ENCODE measurements at regions not wholly inside any gene's neighbourhood (a gene's known extent, or its start where the extent isn't known, plus 50 kb on each side); places are given as distances from the start of the nearest gene placed in this dataset.

DNA sequence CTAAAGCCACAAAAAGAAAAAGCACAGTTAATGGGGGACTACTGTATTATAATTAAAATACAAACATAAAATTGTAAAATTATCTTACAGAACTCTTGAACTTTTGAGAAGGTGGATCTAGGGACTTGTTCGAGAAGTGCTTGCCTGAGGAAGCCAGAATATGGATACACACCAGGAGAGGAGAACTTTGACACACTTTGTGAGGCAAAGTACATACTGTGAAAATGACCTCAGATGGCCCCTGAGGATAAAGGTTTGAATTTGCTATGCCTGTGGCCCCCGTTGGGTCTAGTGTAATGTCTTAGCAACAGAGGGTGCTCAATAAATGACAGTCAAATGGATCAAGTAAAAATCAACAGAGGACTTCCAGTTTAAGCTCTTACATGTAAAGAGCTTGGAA lies 148.2 kb upstream of the CYP1B1 start:
- Histone ChIP-seq H3K79me2 (ENCODE audit: insufficient read depth, low read length) (no peaks in the 10 kb centered on the region), H3K9ac (ENCODE audit: low read length) (no peak overlapping the region), H3K4me2 (ENCODE audit: low read length) (no peak overlapping the region), H3K27me3 (ENCODE audit: insufficient read depth, low read length) (no peaks in the 10 kb centered on the region), H3K36me3 (ENCODE audit: insufficient read depth, low read length) (no peaks in the 10 kb centered on the region), H3K4me1 (ENCODE audit: insufficient read depth, low read length) (no peaks in the 10 kb centered on the region), H4K20me1 (ENCODE audit: insufficient read depth, low read length) (no peaks in the 10 kb centered on the region), H3K9me3 (ENCODE audit: insufficient read depth, low read depth, low read length) (no peaks in the 10 kb centered on the region), H3K4me3 (ENCODE audit: insufficient read depth, low read depth, low read length) (no peak overlapping the region), H3K27ac (ENCODE audit: low read depth, low read length) (no peak overlapping the region), H2AFZ (ENCODE audit: low read depth, low read length) (no peak overlapping the region)
- DNase-seq (ENCODE audit: low read depth) (no peak), FAIRE-seq (no peak)
- H3K4me1 Mint-ChIP-seq (ENCODE audit: low read depth, unreplicated experiment), result peaks cover 2% of the 10 kb centered on the region
- no peaks in the 10 kb centered on the region for H3K9me3 Mint-ChIP-seq (ENCODE audit: unreplicated experiment)
- H3K27me3 Mint-ChIP-seq (ENCODE audit: low read depth, unreplicated experiment), result peaks cover 1% of the 10 kb centered on the region
- H3K27ac Mint-ChIP-seq (ENCODE audit: unreplicated experiment), result no peak overlapping the region
- no peak overlapping the region for H3K4me3 Mint-ChIP-seq (ENCODE audit: unreplicated experiment)
- TF ChIP-seq, protein P1, sequence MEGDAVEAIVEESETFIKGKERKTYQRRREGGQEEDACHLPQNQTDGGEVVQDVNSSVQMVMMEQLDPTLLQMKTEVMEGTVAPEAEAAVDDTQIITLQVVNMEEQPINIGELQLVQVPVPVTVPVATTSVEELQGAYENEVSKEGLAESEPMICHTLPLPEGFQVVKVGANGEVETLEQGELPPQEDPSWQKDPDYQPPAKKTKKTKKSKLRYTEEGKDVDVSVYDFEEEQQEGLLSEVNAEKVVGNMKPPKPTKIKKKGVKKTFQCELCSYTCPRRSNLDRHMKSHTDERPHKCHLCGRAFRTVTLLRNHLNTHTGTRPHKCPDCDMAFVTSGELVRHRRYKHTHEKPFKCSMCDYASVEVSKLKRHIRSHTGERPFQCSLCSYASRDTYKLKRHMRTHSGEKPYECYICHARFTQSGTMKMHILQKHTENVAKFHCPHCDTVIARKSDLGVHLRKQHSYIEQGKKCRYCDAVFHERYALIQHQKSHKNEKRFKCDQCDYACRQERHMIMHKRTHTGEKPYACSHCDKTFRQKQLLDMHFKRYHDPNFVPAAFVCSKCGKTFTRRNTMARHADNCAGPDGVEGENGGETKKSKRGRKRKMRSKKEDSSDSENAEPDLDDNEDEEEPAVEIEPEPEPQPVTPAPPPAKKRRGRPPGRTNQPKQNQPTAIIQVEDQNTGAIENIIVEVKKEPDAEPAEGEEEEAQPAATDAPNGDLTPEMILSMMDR (IDR thresholded peaks at IDR 0.05; ENCODE audit: insufficient read depth, low read depth, low read length), result no peak
- TF ChIP-seq EZH2 (IDR thresholded peaks at IDR 0.05; ENCODE audit: insufficient read depth, low read length), result no peak
- H3K36me3 Mint-ChIP-seq (ENCODE audit: low read depth, unreplicated experiment), result no peaks in the 10 kb centered on the region

DNA sequence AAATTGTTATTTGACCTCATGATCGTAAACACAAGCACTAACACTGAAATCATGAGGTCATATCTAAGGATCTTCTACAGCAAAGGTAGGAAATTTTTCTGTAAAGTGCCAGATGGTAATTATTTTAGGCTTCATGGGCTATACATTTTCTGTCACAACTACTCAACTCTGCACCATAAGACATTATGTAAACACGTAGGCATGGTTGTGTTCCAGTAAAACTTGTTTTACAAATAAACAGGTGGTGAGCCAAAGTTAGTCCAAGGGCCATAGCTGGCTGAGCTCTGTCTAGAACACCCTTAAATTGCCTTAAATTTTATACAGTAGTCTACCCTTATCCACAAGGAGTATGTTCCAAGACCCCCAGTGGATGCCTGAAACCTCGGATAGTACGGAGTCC lies 147.3 kb upstream of the CYP1B1 start:
- Histone ChIP-seq H3K9ac (ENCODE audit: low read length) (no peak overlapping the region), H3K27me3 (ENCODE audit: insufficient read depth, low read length) (no peaks in the 10 kb centered on the region), H3K9me3 (ENCODE audit: insufficient read depth, low read depth, low read length) (no peaks in the 10 kb centered on the region), H3K4me3 (ENCODE audit: insufficient read depth, low read depth, low read length) (no peak overlapping the region), H2AFZ (ENCODE audit: low read depth, low read length) (no peak overlapping the region), H3K4me1 (ENCODE audit: insufficient read depth, low read length) (no peaks in the 10 kb centered on the region), H3K27ac (ENCODE audit: low read depth, low read length) (no peak overlapping the region), H3K36me3 (ENCODE audit: insufficient read depth, low read length) (no peaks in the 10 kb centered on the region), H3K4me2 (ENCODE audit: low read length) (no peak overlapping the region), H4K20me1 (ENCODE audit: insufficient read depth, low read length) (no peaks in the 10 kb centered on the region), H3K79me2 (ENCODE audit: insufficient read depth, low read length) (no peaks in the 10 kb centered on the region)
- DNase-seq (ENCODE audit: low read depth), result no peak
- peaks cover 2% of the 10 kb centered on the region for H3K4me1 Mint-ChIP-seq (ENCODE audit: low read depth, unreplicated experiment)
- TF ChIP-seq, protein P1 (IDR thresholded peaks at IDR 0.05; ENCODE audit: insufficient read depth, low read depth, low read length), result no peak
- no peak for TF ChIP-seq EZH2 (IDR thresholded peaks at IDR 0.05; ENCODE audit: insufficient read depth, low read length)
- H3K36me3 Mint-ChIP-seq (ENCODE audit: low read depth, unreplicated experiment), result no peaks in the 10 kb centered on the region
- FAIRE-seq, result no peak
- peaks cover 4% of the 10 kb centered on the region for H3K27me3 Mint-ChIP-seq (ENCODE audit: low read depth, unreplicated experiment)
- no peaks in the 10 kb centered on the region for H3K9me3 Mint-ChIP-seq (ENCODE audit: unreplicated experiment)
- no peak overlapping the region for H3K4me3 Mint-ChIP-seq (ENCODE audit: unreplicated experiment)
- H3K27ac Mint-ChIP-seq (ENCODE audit: unreplicated experiment), result no peak overlapping the region

DNA sequence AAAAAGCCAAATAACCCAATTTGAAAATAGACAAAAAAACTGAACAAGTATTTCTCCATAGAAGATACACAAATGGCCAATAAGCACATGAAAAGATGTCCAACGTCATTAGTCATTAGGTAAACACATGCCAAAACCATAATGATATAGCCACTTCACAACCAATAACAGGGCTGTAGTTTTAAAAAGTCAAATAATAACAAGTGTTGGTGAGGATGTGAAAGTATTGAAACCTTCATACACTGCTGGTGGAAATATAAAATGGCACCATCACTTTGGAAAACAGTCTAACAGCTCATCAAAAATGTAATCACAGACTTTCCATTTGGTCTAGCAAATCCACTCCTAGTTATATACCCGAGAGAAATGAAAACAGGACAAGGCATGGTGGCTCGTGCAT lies 144.2 kb upstream of the CYP1B1 start:
- Histone ChIP-seq H3K27ac (ENCODE audit: low read depth, low read length) (no peak overlapping the region), H3K36me3 (ENCODE audit: insufficient read depth, low read length) (no peaks in the 10 kb centered on the region), H3K4me3 (ENCODE audit: insufficient read depth, low read depth, low read length) (no peak overlapping the region), H3K9me3 (ENCODE audit: insufficient read depth, low read depth, low read length) (no peaks in the 10 kb centered on the region), H3K9ac (ENCODE audit: low read length) (no peak overlapping the region), H3K4me1 (ENCODE audit: insufficient read depth, low read length) (no peaks in the 10 kb centered on the region), H4K20me1 (ENCODE audit: insufficient read depth, low read length) (no peaks in the 10 kb centered on the region), H3K27me3 (ENCODE audit: insufficient read depth, low read length) (no peaks in the 10 kb centered on the region), H3K79me2 (ENCODE audit: insufficient read depth, low read length) (no peaks in the 10 kb centered on the region), H2AFZ (ENCODE audit: low read depth, low read length) (no peak overlapping the region), H3K4me2 (ENCODE audit: low read length) (no peak overlapping the region)
- Mint-ChIP-seq H3K9me3 (ENCODE audit: unreplicated experiment) (no peaks in the 10 kb centered on the region), H3K27ac (ENCODE audit: unreplicated experiment) (no peak overlapping the region), H3K27me3 (ENCODE audit: low read depth, unreplicated experiment) (peaks cover 8% of the 10 kb centered on the region), H3K4me3 (ENCODE audit: unreplicated experiment) (no peak overlapping the region), H3K4me1 (ENCODE audit: low read depth, unreplicated experiment) (peaks cover under 1% of the 10 kb centered on the region), H3K36me3 (ENCODE audit: low read depth, unreplicated experiment) (no peaks in the 10 kb centered on the region)
- DNase-seq (ENCODE audit: low read depth) (no peak), FAIRE-seq (no peak)
- no peak for TF ChIP-seq EZH2 (IDR thresholded peaks at IDR 0.05; ENCODE audit: insufficient read depth, low read length)
- TF ChIP-seq, protein P1 (IDR thresholded peaks at IDR 0.05; ENCODE audit: insufficient read depth, low read depth, low read length), result no peak
